ENCODE measurements at regions not wholly inside any gene's neighbourhood (a gene's known extent, or its start where the extent isn't known, plus 50 kb on each side); places are given as distances from the start of the nearest gene placed in this dataset.

- Histone ChIP-seq H3K27me3 (replicated peaks; ENCODE audit: insufficient read depth) (no peaks in the 10 kb centered on the region), H3K27ac (no peak overlapping the region), H3K4me3 (no peak overlapping the region), H3K9me3 (no peaks in the 10 kb centered on the region), H3K36me3 (no peaks in the 10 kb centered on the region), H3K4me1 (replicated peaks) (no peaks in the 10 kb centered on the region)
- intact Hi-C loops (cut with DNase I): no loop called here
- no peak for DNase-seq (ENCODE audit: low spot score)
- TF ChIP-seq POLR2A (IDR thresholded peaks at IDR 0.05) (no peak), POLR2AphosphoS5 (IDR thresholded peaks at IDR 0.05) (no peak)
- TF ChIP-seq, protein P1, sequence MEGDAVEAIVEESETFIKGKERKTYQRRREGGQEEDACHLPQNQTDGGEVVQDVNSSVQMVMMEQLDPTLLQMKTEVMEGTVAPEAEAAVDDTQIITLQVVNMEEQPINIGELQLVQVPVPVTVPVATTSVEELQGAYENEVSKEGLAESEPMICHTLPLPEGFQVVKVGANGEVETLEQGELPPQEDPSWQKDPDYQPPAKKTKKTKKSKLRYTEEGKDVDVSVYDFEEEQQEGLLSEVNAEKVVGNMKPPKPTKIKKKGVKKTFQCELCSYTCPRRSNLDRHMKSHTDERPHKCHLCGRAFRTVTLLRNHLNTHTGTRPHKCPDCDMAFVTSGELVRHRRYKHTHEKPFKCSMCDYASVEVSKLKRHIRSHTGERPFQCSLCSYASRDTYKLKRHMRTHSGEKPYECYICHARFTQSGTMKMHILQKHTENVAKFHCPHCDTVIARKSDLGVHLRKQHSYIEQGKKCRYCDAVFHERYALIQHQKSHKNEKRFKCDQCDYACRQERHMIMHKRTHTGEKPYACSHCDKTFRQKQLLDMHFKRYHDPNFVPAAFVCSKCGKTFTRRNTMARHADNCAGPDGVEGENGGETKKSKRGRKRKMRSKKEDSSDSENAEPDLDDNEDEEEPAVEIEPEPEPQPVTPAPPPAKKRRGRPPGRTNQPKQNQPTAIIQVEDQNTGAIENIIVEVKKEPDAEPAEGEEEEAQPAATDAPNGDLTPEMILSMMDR (IDR thresholded peaks at IDR 0.05): no peak
- 64% methylated on average over 5 of the region's 5 CpGs for WGBS
Measured at GRCh38 chr3:713006-713621, 379.7 kb upstream of the CNTN6 start.

DNA sequence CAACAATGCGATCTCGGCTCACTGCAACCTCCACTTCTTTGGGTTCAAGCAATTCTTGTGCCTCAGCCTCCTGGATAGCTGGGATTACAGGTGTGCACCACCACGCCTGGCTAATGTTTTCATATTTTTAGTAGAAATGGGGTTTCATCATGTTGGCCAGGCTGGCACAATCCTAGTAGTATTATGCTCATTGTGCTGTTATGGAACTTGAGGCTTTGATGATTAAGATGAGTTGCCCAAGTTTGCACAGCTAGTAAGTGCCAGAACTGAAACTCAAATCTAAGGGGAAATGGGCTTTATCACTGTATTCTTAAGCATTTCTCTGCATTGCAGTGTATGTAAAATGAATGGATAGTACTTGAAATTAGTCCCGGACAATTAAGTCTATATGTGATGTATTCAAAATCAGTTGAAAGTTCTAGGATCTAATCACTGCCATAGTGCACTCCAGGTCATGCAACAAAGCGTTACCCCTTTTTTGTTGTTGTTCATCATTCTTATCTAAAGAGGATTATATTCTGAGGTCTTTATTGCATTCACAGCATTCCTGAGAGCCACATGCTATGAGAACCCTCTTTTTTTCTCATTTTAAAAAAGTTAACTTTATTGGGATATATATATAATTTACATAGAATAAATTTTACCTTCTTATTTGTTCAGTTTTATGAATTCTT lies 378.7 kb upstream of the CNTN6 start:
- Histone ChIP-seq H3K27me3 (replicated peaks; ENCODE audit: insufficient read depth) (no peaks in the 10 kb centered on the region), H3K27ac (no peak overlapping the region), H3K4me1 (replicated peaks) (no peaks in the 10 kb centered on the region), H3K9me3 (no peaks in the 10 kb centered on the region), H3K4me3 (no peak overlapping the region), H3K36me3 (no peaks in the 10 kb centered on the region)
- 79% methylated on average over 5 of the region's 5 CpGs for WGBS
- TF ChIP-seq POLR2AphosphoS5 (IDR thresholded peaks at IDR 0.05): no peak
- TF ChIP-seq, protein P1 (IDR thresholded peaks at IDR 0.05): no peak
- TF ChIP-seq POLR2A (IDR thresholded peaks at IDR 0.05): no peak
- intact Hi-C loops (cut with DNase I): no loop called here
- DNase-seq (ENCODE audit: low spot score): no peak

- H3K4me3 ChIP-seq: no peak overlapping the region
- H3K9me3 ChIP-seq: no peaks in the 10 kb centered on the region
- no peaks in the 10 kb centered on the region for H3K4me1 ChIP-seq (replicated peaks)
- intact Hi-C loops (cut with DNase I): no loop called here
- H3K36me3 ChIP-seq: no peaks in the 10 kb centered on the region
- H3K27me3 ChIP-seq (replicated peaks; ENCODE audit: insufficient read depth): no peaks in the 10 kb centered on the region
- H3K27ac ChIP-seq: no peak overlapping the region
- TF ChIP-seq POLR2AphosphoS5 (IDR thresholded peaks at IDR 0.05): no peak
- TF ChIP-seq, protein P1 (IDR thresholded peaks at IDR 0.05): no peak
- 79% methylated on average over 1 of the region's 1 CpG for WGBS
- DNase-seq (ENCODE audit: low spot score): no peak
Measured at GRCh38 chr3:721086-721485, 371.7 kb upstream of the CNTN6 start.

DNA sequence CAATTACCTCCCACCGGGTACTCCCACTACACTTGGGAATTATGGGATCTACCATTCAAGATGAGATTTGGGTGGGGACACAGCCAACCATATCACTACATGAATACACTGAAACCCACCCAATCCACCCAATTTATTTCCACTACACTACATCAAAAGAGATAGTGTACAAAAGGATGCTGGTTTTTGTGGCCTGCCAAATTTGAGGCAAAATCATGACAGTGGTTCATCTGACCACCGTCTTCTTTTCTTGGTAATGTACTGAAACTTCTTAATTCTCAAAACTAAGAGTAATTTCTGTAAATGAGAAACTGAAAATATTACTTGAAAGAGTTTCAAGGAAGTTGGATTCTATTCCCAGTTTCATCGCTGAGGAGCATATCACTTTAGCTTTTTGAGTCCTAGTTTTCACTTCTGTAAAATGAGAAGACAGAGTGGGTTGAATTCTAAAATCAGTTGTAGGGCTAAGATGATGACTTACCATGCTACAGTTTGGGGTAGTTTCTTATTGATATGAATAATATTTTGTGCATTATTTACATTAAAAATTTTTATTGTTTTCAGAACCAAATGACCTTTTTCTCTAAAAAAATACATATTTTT lies 360.4 kb upstream of the CNTN6 start:
- H3K4me3 ChIP-seq: no peak overlapping the region
- H3K27me3 ChIP-seq (replicated peaks; ENCODE audit: insufficient read depth): no peaks in the 10 kb centered on the region
- TF ChIP-seq, protein P1 (IDR thresholded peaks at IDR 0.05): no peak
- no peak for TF ChIP-seq POLR2A (IDR thresholded peaks at IDR 0.05)
- TF ChIP-seq POLR2AphosphoS5 (IDR thresholded peaks at IDR 0.05): no peak
- intact Hi-C loops (cut with DNase I): no loop called here
- 87% methylated on average over 3 of the region's 3 CpGs for WGBS
- H3K36me3 ChIP-seq: no peaks in the 10 kb centered on the region
- no peaks in the 10 kb centered on the region for H3K4me1 ChIP-seq (replicated peaks)
- H3K9me3 ChIP-seq: no peaks in the 10 kb centered on the region
- H3K27ac ChIP-seq: no peak overlapping the region
- DNase-seq (ENCODE audit: low spot score): no peak

DNA sequence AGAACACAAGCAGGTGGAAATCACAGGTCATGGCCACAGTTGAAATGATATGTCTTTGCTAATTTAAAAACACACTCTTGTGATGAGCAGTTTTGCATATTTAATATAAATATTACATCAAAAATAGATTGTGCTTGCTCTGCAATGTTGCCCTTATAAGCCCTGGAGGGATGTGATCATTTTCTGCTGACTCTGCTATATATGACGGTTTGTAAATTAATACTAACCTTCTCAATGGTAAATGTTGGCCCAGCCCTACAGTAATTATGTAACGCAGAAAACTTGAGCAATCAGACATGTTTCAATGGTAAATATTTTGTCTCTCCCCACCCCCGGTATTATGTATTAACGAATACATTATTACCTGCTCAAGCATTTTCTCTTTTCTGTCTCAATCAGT lies 359.5 kb upstream of the CNTN6 start:
- intact Hi-C loops (cut with DNase I): no loop called here
- H3K9me3 ChIP-seq: no peaks in the 10 kb centered on the region
- no peaks in the 10 kb centered on the region for H3K36me3 ChIP-seq
- H3K4me1 ChIP-seq (replicated peaks): no peaks in the 10 kb centered on the region
- WGBS: 89% methylated on average over 4 of the region's 4 CpGs
- no peak for TF ChIP-seq POLR2A (IDR thresholded peaks at IDR 0.05)
- H3K27me3 ChIP-seq (replicated peaks; ENCODE audit: insufficient read depth): no peaks in the 10 kb centered on the region
- H3K27ac ChIP-seq: no peak overlapping the region
- no peak overlapping the region for H3K4me3 ChIP-seq
- DNase-seq (ENCODE audit: low spot score): no peak
